Memory B cell (primary cell): ENCODE measurements at regions not wholly inside any gene's neighbourhood (a gene's known extent, or its start where the extent isn't known, plus 50 kb on each side); places are given as distances from the start of the nearest gene placed in this dataset.

Source experiments
- ATAC-seq: fragments of 150-1000 bp; cut with Tn5 transposase; 2 replicates; pipeline ENCODE4 v1.10.0; 2021; ENCODE audit warnings: low read depth, mild to moderate bottlenecking, moderate library complexity
- DNase-seq, 2 donors: peaks; one replicate each; pipeline ENCODE4 v3.0.0; 2022; ENCODE audit warnings: low spot score in 2 of 2
- H3K27ac Mint-ChIP-seq: one replicate; pipeline ENCODE4 v1.8.0; 2022; ENCODE audit warnings: mild to moderate bottlenecking, moderate library complexity, mixed read lengths
- H3K27me3 Mint-ChIP-seq: one replicate; pipeline ENCODE4 v1.8.0; 2022; ENCODE audit warnings: mixed read lengths
- H3K36me3 Mint-ChIP-seq: one replicate; pipeline ENCODE4 v1.8.0; 2022; ENCODE audit warnings: mild to moderate bottlenecking, mixed read lengths
- H3K4me1 Mint-ChIP-seq: one replicate; pipeline ENCODE4 v1.8.0; 2022; ENCODE audit warnings: mixed read lengths
- H3K4me3 Mint-ChIP-seq: one replicate; pipeline ENCODE4 v1.8.0; 2022; ENCODE audit warnings: mild to moderate bottlenecking, moderate library complexity, mixed read lengths
- H3K9me3 Mint-ChIP-seq: one replicate; pipeline ENCODE4 v1.8.0; 2022; ENCODE audit warnings: mixed read lengths

DNA sequence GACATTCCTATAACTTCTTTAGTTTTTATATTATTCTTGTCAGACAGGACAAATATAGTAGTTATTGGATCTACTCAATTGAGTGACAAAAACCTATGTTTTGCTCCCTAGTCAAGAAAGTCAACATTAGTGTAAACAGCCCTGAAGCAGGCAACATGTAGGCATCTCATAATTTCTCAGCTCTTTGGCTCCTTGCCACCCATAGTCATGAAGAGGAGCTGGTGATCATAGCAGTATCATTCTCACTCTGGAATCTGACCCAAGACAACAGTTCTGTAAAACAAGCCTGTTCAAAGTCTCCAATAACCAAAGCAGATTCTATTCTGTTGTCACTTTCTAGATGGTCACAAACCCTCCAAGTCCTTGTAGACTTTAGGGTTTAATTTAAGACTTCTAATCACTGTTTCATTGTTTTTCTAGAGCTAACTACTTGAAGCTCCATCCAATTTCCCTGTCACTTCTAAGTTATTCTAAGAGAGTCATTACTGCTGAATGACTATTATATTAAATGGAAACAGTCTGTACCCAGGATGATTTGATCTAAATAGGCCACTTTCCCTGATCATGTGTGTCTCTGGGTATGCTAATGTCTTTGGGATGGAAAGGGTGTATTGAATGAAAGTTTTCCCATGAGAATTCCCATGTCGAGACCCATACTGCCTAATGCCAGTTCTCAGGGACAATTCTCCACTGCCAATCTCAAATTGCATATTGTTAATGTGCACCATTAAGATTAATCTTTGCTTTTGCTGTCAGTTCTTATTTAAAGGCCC lies 533.3 kb downstream of the ACTL7B start:
- Mint-ChIP-seq H3K27me3 (no peaks in the 10 kb centered on the region), H3K36me3 (no peaks in the 10 kb centered on the region), H3K9me3 (peaks cover 9% of the 10 kb centered on the region), H3K4me3 (no peak overlapping the region), H3K27ac (no peak overlapping the region), H3K4me1 (no peaks in the 10 kb centered on the region)
- no peak for ATAC-seq
- DNase-seq, result no peak

DNA sequence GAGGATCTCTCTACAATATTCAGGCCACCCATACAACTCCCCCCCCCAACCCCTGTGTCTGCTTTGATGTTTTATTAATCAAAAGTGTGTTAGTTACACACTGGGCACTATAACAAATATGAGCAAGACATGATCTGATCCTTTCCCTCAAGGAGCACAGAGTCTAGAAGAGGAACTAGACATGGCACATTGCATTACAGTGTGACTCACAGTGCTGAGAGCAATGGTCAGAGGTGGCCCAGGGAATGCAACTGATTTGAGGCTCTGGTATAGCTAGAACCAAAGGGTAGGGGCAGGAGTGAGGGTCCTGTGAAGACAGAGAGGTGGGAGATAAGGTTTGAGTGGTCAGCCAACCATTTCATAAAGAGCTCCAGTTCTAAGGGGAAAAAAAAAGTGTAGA lies 539.2 kb downstream of the ACTL7B start:
- DNase-seq (no peak), ATAC-seq (no peak)
- H3K4me3 Mint-ChIP-seq, result no peak overlapping the region
- no peaks in the 10 kb centered on the region for H3K4me1 Mint-ChIP-seq
- H3K36me3 Mint-ChIP-seq, result no peaks in the 10 kb centered on the region
- H3K9me3 Mint-ChIP-seq, result peaks cover 3% of the 10 kb centered on the region
- no peak overlapping the region for H3K27ac Mint-ChIP-seq
- peaks cover 3% of the 10 kb centered on the region for H3K27me3 Mint-ChIP-seq

DNA sequence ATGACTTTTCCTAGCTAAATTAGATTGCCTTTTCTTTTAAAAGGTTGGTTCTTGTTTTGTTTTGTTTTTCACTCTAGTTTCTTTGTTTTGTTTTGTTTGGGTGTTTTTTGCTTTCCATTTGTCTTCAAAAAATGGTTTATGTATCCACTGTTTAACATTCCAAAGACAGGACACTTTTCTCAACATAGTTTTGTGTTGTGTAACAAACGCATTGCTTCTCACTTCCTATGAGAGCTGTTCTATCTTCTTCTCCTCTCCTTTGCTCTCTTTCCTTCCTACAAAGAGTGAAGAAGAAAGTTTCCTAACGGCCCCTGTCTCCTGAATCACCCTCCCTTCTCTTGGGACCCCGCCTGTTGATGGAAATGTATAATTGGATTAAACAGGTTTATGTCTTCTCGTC lies 539.7 kb downstream of the ACTL7B start:
- H3K27ac Mint-ChIP-seq, result no peak overlapping the region
- no peaks in the 10 kb centered on the region for H3K4me1 Mint-ChIP-seq
- no peak for ATAC-seq
- peaks cover 3% of the 10 kb centered on the region for H3K27me3 Mint-ChIP-seq
- no peaks in the 10 kb centered on the region for H3K36me3 Mint-ChIP-seq
- no peak for DNase-seq
- no peak overlapping the region for H3K4me3 Mint-ChIP-seq
- peaks cover 3% of the 10 kb centered on the region for H3K9me3 Mint-ChIP-seq

DNA sequence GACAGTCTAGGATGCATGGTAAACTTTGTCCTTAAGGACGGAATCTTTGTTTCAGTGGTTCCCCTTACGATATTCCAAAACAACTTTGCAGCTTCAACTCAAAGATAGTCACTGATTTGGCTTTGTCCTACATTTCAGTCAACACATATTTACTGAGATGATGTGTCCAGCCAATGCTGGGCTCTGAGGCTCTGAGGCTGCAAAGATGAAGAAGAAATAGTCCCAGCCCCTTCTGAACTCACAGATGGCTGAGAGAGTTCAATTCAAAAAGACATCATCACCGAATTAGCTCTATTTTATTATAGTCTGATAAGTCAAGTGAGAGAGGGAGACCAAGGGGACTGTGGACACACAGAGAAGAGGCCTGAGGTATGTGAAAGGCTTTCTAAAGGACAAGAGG lies 544.0 kb downstream of the ACTL7B start:
- Mint-ChIP-seq H3K4me1 (no peaks in the 10 kb centered on the region), H3K27me3 (peaks cover 3% of the 10 kb centered on the region), H3K4me3 (no peak overlapping the region), H3K27ac (no peak overlapping the region), H3K9me3 (peaks cover 6% of the 10 kb centered on the region), H3K36me3 (no peaks in the 10 kb centered on the region)
- no peak for ATAC-seq
- no peak for DNase-seq

DNA sequence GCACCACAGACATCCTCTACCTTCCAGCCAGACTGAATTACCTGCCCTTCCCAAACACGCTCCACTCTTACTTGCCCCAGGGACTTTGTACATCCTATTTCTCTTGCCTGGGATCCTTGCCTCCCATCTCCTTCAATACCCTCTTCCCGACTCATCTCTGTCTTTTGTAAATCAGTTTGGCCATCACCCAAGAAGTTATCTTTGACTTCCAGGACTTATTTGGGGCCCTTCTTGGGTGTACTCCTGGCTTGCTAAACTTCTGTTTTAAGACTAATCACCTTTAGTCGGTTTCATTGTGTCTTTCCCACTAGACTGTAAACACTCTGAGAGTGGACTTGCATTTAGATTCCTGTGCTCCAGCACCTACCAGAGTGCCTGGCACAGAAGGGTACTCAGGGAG lies 545.6 kb downstream of the ACTL7B start:
- H3K27me3 Mint-ChIP-seq, result peaks cover 3% of the 10 kb centered on the region
- peaks cover 6% of the 10 kb centered on the region for H3K9me3 Mint-ChIP-seq
- H3K4me3 Mint-ChIP-seq, result no peak overlapping the region
- no peaks in the 10 kb centered on the region for H3K36me3 Mint-ChIP-seq
- no peak for DNase-seq
- H3K27ac Mint-ChIP-seq, result no peak overlapping the region
- no peaks in the 10 kb centered on the region for H3K4me1 Mint-ChIP-seq
- ATAC-seq, result no peak

DNA sequence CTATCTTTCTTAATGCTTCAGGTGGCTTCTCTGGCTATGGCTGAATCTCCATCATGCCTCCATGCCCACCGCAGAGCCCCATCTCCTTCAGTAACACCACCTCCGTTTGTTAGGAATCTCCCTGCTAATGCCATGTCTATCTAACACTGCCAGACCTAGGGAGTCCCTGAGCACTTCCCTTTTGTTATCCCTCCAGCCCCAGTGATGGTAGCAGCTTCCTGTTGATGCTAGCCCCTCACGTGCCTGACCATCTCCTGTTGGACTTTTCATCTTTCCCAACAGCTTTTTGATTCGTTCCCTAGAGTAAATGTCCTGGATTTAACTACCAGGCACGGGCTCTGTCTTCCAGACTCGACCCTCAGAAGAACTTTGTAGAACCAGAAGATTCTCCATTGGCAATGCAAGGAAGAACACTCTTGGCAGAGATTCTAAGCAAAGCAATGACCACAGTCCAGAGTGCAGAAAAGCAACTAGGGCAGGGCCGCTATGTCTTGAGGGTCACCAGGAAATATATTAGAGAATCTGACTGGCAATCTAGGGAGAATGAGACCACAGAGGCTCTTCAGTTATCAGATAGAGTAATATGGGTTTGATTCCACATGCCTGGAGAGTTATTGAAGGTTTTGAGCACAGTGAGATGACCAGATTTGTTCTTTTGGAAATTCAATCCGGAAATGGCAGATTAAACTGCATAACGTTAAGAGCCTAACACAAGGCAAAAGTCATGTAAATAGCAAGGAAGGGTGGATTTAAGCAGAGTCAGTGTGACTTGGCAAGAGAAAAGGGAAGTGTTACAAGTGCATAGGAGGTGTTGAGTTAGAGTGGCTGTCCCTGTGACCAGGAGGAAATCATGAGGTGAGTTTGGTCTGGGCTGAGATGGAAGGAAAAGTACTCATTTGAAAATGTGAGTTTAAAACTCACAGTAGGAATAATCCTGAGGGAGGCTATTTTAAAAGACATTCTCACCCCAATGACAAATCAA lies 555.2 kb downstream of the ACTL7B start:
- DNase-seq (no peak), ATAC-seq (no peak)
- Mint-ChIP-seq H3K36me3 (no peaks in the 10 kb centered on the region), H3K27ac (no peak overlapping the region), H3K27me3 (peaks cover 5% of the 10 kb centered on the region), H3K9me3 (no peaks in the 10 kb centered on the region), H3K4me1 (no peaks in the 10 kb centered on the region), H3K4me3 (no peak overlapping the region)

DNA sequence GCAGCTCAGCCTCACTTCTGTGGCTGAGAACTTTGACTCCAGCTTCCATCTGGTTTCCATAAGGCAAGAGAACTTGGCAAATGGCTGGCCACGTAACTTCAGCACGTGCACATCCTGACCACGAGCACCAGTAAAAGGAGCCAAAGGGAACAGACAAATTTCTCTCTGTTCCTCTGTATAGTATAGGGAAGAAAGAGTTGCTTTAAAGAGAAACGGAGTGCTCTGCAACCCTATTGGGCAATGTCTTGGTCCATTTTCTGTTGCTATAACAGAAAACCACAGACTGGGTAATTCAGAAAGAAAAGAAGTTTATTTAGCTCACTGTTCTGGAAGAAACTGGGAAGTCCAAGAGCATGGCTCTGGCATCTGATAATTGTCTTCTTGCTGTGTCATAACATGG lies 558.7 kb downstream of the ACTL7B start:
- ATAC-seq (no peak), DNase-seq (no peak)
- Mint-ChIP-seq H3K9me3 (no peaks in the 10 kb centered on the region), H3K27me3 (no peaks in the 10 kb centered on the region), H3K4me1 (no peaks in the 10 kb centered on the region), H3K36me3 (no peaks in the 10 kb centered on the region), H3K4me3 (no peak overlapping the region), H3K27ac (no peak overlapping the region)

DNA sequence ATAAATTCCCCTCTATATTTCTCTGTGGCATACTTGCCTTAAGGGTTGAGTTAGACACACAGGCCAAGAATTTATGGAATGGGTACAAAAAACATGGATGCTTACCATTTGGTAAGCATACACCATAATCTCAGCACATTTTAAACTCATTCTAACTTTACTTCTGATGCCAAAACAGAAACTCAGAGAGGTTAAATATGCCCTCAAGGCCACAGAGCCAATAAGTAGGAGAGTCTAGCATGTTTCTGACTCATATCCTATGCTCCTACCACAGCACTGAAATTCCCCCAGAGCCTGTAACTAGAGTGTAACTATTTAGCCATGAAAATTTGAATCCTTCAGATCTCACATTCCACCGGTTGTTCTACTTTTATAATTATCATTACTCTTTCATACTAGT lies 559.7 kb downstream of the ACTL7B start:
- no peaks in the 10 kb centered on the region for H3K9me3 Mint-ChIP-seq
- no peaks in the 10 kb centered on the region for H3K27me3 Mint-ChIP-seq
- no peak for DNase-seq
- H3K4me3 Mint-ChIP-seq, result no peak overlapping the region
- no peaks in the 10 kb centered on the region for H3K36me3 Mint-ChIP-seq
- no peaks in the 10 kb centered on the region for H3K4me1 Mint-ChIP-seq
- ATAC-seq, result no peak
- no peak overlapping the region for H3K27ac Mint-ChIP-seq

DNA sequence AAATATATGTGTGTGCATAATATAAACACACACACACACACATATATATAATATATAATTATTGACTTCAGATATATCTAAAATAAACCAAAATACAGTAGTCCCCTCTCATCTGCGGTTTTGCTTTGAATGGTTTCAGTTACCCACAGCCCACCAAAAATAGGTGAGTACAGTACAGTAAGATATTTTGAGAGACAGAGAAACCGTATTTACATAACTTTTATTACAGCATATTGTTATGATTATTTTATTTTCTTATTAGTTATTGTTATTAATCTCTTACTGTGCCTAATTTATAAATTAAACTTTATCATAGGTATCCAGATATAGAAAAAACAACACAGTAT lies 564.2 kb downstream of the ACTL7B start:
- no peak overlapping the region for H3K4me3 Mint-ChIP-seq
- H3K27me3 Mint-ChIP-seq, result peaks cover 2% of the 10 kb centered on the region
- no peak for ATAC-seq
- no peaks in the 10 kb centered on the region for H3K36me3 Mint-ChIP-seq
- no peaks in the 10 kb centered on the region for H3K9me3 Mint-ChIP-seq
- H3K4me1 Mint-ChIP-seq, result no peaks in the 10 kb centered on the region
- no peak overlapping the region for H3K27ac Mint-ChIP-seq
- no peak for DNase-seq

DNA sequence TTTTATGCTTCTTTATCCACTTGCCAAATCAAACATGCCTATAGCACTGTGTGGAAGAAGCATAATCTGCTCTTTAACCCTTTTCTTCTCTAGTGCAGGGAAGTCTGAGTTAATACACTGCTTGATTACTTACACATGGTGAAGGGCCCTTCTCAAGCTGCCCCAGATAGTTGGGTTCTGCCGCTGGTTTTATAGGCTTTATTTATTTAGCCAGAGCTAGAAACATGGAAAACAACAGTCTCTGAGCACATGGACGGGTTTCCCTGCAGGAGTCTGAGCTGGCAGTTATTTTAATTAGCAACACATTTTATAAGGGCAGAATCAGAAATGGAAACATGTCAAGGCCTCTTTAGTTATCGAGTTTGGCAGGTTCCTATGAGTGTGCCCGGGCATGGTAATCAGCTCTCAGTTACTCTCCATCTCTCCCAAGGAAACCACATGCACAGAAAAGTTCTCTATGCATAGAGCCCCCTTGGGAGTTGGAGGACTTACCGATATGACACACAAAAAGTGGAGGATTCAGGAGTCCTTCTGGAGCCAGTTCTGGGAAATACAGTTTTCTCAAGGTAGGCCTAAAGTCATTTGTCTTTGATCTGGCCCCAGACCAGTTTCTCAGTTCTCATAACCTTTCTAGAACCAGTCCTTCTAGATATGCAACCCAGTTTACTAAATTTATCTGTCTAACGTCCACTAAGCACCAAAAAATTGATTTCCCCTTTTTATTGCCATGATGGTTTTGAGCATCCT lies 564.8 kb downstream of the ACTL7B start:
- H3K4me1 Mint-ChIP-seq, result no peaks in the 10 kb centered on the region
- H3K9me3 Mint-ChIP-seq, result no peaks in the 10 kb centered on the region
- H3K27ac Mint-ChIP-seq, result no peak overlapping the region
- peaks cover 2% of the 10 kb centered on the region for H3K27me3 Mint-ChIP-seq
- ATAC-seq, result no peak
- H3K4me3 Mint-ChIP-seq, result no peak overlapping the region
- no peaks in the 10 kb centered on the region for H3K36me3 Mint-ChIP-seq
- no peak for DNase-seq

DNA sequence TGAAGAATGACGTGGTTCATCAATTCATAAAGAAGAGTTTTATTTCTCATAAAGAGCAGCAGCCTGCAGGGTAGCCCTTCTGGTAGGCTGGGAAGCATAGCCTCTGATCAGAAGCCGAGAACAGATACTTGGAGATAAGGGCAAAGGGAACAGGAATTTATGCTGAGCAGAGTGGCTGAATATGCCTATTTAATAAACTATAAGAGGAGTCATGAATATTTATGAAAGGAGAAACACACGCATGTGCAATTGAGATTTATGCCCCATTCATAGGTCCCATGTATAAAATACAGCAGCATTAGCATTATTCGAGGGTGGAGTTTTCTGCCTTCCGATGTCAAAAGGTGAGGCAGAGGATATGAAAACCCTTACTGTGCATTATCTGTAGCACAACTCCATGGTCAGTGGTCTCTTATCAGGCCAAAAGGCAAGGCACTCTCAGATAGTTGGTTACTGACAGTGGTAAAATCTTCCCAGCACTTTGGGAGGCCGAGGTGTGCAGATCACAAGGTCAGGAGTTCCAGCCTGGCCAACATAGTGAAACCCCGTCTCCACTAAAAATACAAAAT lies 569.1 kb downstream of the ACTL7B start:
- no peak for DNase-seq
- H3K27ac Mint-ChIP-seq, result no peak overlapping the region
- H3K27me3 Mint-ChIP-seq, result peaks cover 5% of the 10 kb centered on the region
- no peaks in the 10 kb centered on the region for H3K4me1 Mint-ChIP-seq
- H3K36me3 Mint-ChIP-seq, result no peaks in the 10 kb centered on the region
- no peak overlapping the region for H3K4me3 Mint-ChIP-seq
- no peak for ATAC-seq
- no peaks in the 10 kb centered on the region for H3K9me3 Mint-ChIP-seq

DNA sequence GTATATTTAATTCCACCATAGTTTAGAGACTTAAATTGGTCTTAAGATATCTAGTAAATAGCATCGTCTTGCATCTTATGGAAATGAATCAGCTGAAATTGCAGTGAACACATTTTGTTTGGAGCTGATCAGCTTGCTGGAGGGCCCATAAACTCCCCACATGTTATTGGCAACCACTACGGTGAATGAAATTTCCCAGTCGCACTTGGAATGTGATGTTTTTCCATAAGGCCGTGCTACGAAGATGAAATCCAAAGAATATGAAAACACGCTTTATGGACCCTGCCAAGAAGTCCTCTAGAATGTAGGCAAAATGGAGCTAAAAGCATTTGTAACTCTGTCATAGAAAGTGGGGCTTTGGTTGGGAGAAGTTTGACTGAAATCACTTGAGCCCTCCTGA lies 572.1 kb downstream of the ACTL7B start:
- Mint-ChIP-seq H3K9me3 (no peaks in the 10 kb centered on the region), H3K27ac (no peak overlapping the region), H3K4me1 (no peaks in the 10 kb centered on the region), H3K36me3 (no peaks in the 10 kb centered on the region), H3K4me3 (no peak overlapping the region), H3K27me3 (peaks cover 8% of the 10 kb centered on the region)
- no peak for DNase-seq
- no peak for ATAC-seq

DNA sequence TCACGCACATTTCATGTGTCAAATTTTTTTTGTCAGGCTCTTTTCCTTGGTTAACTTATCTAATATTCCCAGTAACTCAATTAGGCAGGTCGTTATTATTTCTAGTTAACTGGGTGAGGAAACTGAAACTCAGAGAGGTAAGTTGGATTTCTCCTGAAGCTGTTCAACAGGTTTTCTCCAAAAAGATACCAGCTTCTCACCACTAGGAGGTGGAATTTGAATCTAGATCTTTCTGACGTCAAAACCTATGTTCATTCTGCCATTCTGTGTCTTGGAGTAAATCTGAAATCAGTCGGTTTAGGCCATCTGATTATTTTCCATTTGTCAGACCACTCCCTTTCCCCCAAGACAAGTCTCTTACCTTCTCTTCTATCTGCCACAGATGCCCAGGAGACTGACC lies 572.9 kb downstream of the ACTL7B start:
- ATAC-seq (no peak), DNase-seq (no peak)
- Mint-ChIP-seq H3K27me3 (peaks cover 8% of the 10 kb centered on the region), H3K9me3 (no peaks in the 10 kb centered on the region), H3K36me3 (no peaks in the 10 kb centered on the region), H3K27ac (no peak overlapping the region), H3K4me3 (no peak overlapping the region), H3K4me1 (no peaks in the 10 kb centered on the region)

DNA sequence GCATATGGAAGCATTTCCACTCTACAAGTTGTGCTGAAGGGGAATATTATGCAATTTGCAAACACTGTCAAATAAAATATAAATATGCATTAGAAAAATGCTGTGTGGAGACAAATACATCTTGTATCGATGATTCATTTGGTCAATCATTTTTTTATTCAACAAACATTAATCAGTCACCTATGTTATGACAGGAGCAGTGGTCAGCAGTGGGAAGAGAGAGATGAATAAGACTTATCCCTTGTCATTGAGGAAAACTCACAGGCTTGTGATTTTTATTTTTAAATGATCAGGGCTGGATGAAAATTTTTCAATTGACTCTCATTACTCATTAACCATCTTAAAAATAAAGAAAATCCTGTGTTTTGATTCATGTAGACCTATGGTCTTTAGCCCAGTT lies 574.1 kb downstream of the ACTL7B start:
- DNase-seq (no peak), ATAC-seq (no peak)
- H3K27me3 Mint-ChIP-seq, result peaks cover 8% of the 10 kb centered on the region
- H3K4me1 Mint-ChIP-seq, result no peaks in the 10 kb centered on the region
- no peaks in the 10 kb centered on the region for H3K9me3 Mint-ChIP-seq
- no peak overlapping the region for H3K27ac Mint-ChIP-seq
- H3K4me3 Mint-ChIP-seq, result no peak overlapping the region
- H3K36me3 Mint-ChIP-seq, result no peaks in the 10 kb centered on the region
